GM12891 (cell line): ENCODE measurements at regions not wholly inside any gene's neighbourhood (a gene's known extent, or its start where the extent isn't known, plus 50 kb on each side); places are given as distances from the start of the nearest gene placed in this dataset.

ENCODE experiments used
- PAX5 ChIP-seq: IDR thresholded peaks from 2 replicates; pipeline ENCODE4 v1.6.1; 2011; ENCODE audit warnings: low read length, moderate library complexity, mild to moderate bottlenecking; ENCODE audit not compliant: insufficient read depth, severe bottlenecking
- POLR2A ChIP-seq: IDR thresholded peaks from 2 replicates; pipeline ENCODE4 v1.6.1; 2011; ENCODE audit warnings: low read depth, low read length, control low read depth
- POLR2AphosphoS5 ChIP-seq: IDR thresholded peaks from 2 replicates; pipeline ENCODE4 v1.6.1; 2011; ENCODE audit warnings: low read depth, low read length, control low read depth
- SPI1 ChIP-seq: IDR thresholded peaks from 2 replicates; pipeline ENCODE4 v1.6.1; 2011; ENCODE audit warnings: low read depth, low read length, control low read depth
- TAF1 ChIP-seq: IDR thresholded peaks from 2 replicates; pipeline ENCODE4 v1.6.1; 2011; ENCODE audit warnings: low read depth, low read length, control low read depth

- TF ChIP-seq POLR2A, result no peak
- no peak for TF ChIP-seq POLR2AphosphoS5
- TF ChIP-seq PAX5, result no peak
- no peak for TF ChIP-seq TAF1
- TF ChIP-seq SPI1, result no peak
These were observed 54.9 kb upstream of the PRR20G start for GRCh38 chr3:127342735-127343134.
